ENCODE measurements at regions not wholly inside any gene's neighbourhood (a gene's known extent, or its start where the extent isn't known, plus 50 kb on each side); places are given as distances from the start of the nearest gene placed in this dataset.
"Not testable (repeated sequence)": the region's sequence is repeated elsewhere in the genome, so short reads cannot be mapped to it uniquely, and the experiment has no call there.

GRCh38 chr2:239818086-239818485 is 207.1 kb downstream of the NDUFA10 start:
- no peak for DNase-seq

- DNase-seq: not testable (repeated sequence)
Observed at GRCh38 chr2:239817468-239818031, 207.6 kb downstream of the NDUFA10 start.

- DNase-seq: no peak
Observed at GRCh38 chr2:239816576-239817467, 208.3 kb downstream of the NDUFA10 start.

- no peak for DNase-seq
Observed at GRCh38 chr2:239815671-239816070, 209.5 kb downstream of the NDUFA10 start.

GRCh38 chr2:239814861-239815601 is 210.1 kb downstream of the NDUFA10 start:
- DNase-seq: no peak

- DNase-seq: peak; percentile 18
Observed at GRCh38 chr2:239814116-239814860, 210.9 kb downstream of the NDUFA10 start.

GRCh38 chr2:239813261-239814115 is 211.7 kb downstream of the NDUFA10 start:
- no peak for DNase-seq

- DNase-seq: no peak
Observed at GRCh38 chr2:239811806-239812560, 213.2 kb downstream of the NDUFA10 start.

GRCh38 chr2:239811111-239811781 is 213.9 kb downstream of the NDUFA10 start:
- DNase-seq: no peak

- DNase-seq: no peak
Observed at GRCh38 chr2:239809391-239809790, 215.8 kb downstream of the NDUFA10 start.

GRCh38 chr2:239807568-239807967 is 217.6 kb downstream of the NDUFA10 start:
- no peak for DNase-seq

- no peak for DNase-seq
Observed at GRCh38 chr2:239806758-239807434, 218.2 kb downstream of the NDUFA10 start.

- no peak for DNase-seq
Observed at GRCh38 chr2:239806276-239806675, 218.9 kb downstream of the NDUFA10 start.

- DNase-seq: no peak
Observed at GRCh38 chr2:239805414-239805813, 219.7 kb downstream of the NDUFA10 start.

GRCh38 chr2:239805043-239805329 is 220.2 kb downstream of the NDUFA10 start:
- DNase-seq: no peak

- DNase-seq: no peak
Observed at GRCh38 chr2:239804161-239805042, 220.7 kb downstream of the NDUFA10 start.

GRCh38 chr2:239803766-239804115 is 221.4 kb downstream of the NDUFA10 start:
- no peak for DNase-seq

GRCh38 chr2:239803102-239803765 is 221.9 kb downstream of the NDUFA10 start:
- DNase-seq: no peak

- no peak for DNase-seq
Observed at GRCh38 chr2:239802185-239802649, 222.9 kb downstream of the NDUFA10 start.
